HL-60/S4 (cell line): ENCODE measurements at regions not wholly inside any gene's neighbourhood (a gene's known extent, or its start where the extent isn't known, plus 50 kb on each side); places are given as distances from the start of the nearest gene placed in this dataset.

Experiments used
- in situ Hi-C: fragments of 300-500 bp; cut with MboI; formaldehyde crosslinking; loops from 2 replicates; pipeline ENCODE4 v1.14.3; 2022; ENCODE audit warnings: low sequenced_read_pairs

GRCh38 chr11:80432057-80432456 lies 991.2 kb upstream of the TENM4 start:
- in situ Hi-C loops = no loop called here

- in situ Hi-C loops = no loop called here
These were observed 983.3 kb upstream of the TENM4 start for GRCh38 chr11:80424012-80424695.

GRCh38 chr11:80420374-80420773 lies 979.5 kb upstream of the TENM4 start:
- in situ Hi-C loops = no loop called here

GRCh38 chr11:80417681-80418080 lies 976.9 kb upstream of the TENM4 start:
- in situ Hi-C loops = no loop called here

GRCh38 chr11:80415580-80415979 lies 974.8 kb upstream of the TENM4 start:
- in situ Hi-C loops = no loop called here

GRCh38 chr11:80414181-80415165 lies 973.6 kb upstream of the TENM4 start:
- in situ Hi-C loops = no loop called here

GRCh38 chr11:80412604-80413003 lies 971.8 kb upstream of the TENM4 start:
- in situ Hi-C loops = no loop called here

- in situ Hi-C loops = no loop called here
These were observed 952.4 kb upstream of the TENM4 start for GRCh38 chr11:80393210-80393609.

GRCh38 chr11:80390505-80390904 lies 949.7 kb upstream of the TENM4 start:
- in situ Hi-C loops = no loop called here

- in situ Hi-C loops = no loop called here
These were observed 947.7 kb upstream of the TENM4 start for GRCh38 chr11:80388536-80388935.

GRCh38 chr11:80388130-80388529 lies 947.3 kb upstream of the TENM4 start:
- in situ Hi-C loops = no loop called here

GRCh38 chr11:80383655-80384054 lies 942.8 kb upstream of the TENM4 start:
- in situ Hi-C loops = no loop called here

- in situ Hi-C loops = no loop called here
These were observed 938.9 kb upstream of the TENM4 start for GRCh38 chr11:80379620-80380278.

- in situ Hi-C loops = no loop called here
These were observed 931.1 kb upstream of the TENM4 start for GRCh38 chr11:80371931-80372330.

- in situ Hi-C loops = no loop called here
These were observed 925.1 kb upstream of the TENM4 start for GRCh38 chr11:80365980-80366379.

- in situ Hi-C loops = no loop called here
These were observed 924.4 kb upstream of the TENM4 start for GRCh38 chr11:80365076-80365725.

- in situ Hi-C loops = no loop called here
These were observed 921.9 kb upstream of the TENM4 start for GRCh38 chr11:80362563-80363340.

- in situ Hi-C loops = no loop called here
These were observed 914.4 kb upstream of the TENM4 start for GRCh38 chr11:80355251-80355650.

- in situ Hi-C loops = no loop called here
These were observed 909.7 kb upstream of the TENM4 start for GRCh38 chr11:80350541-80350940.

GRCh38 chr11:80349997-80350396 lies 909.2 kb upstream of the TENM4 start:
- in situ Hi-C loops = no loop called here
